ENCODE measurements at regions not wholly inside any gene's neighbourhood (a gene's known extent, or its start where the extent isn't known, plus 50 kb on each side); places are given as distances from the start of the nearest gene placed in this dataset.

- no TSS peak for BruUV-seq (replicated peaks)
- Histone ChIP-seq H3K27ac (ENCODE audit: low read depth, low read length, poor library complexity, severe bottlenecking) (no peak overlapping the region), H3K4me1 (ENCODE audit: insufficient read depth, low read length, poor library complexity, severe bottlenecking) (no peaks in the 10 kb centered on the region), H3K9me3 (ENCODE audit: low read depth, low read length, poor library complexity, severe bottlenecking) (no peaks in the 10 kb centered on the region), H3K36me3 (ENCODE audit: insufficient read depth, low read length, poor library complexity, severe bottlenecking) (no peaks in the 10 kb centered on the region), H3K27me3 (replicated peaks; ENCODE audit: insufficient read depth, low read depth, low read length, poor library complexity) (no peaks in the 10 kb centered on the region), H3K4me3 (ENCODE audit: low read depth, low read length, poor library complexity, severe bottlenecking) (no peak overlapping the region)
- DNase-seq (ENCODE audit: low spot score) = no peak
- ChIA-PET CTCF (no interaction called here), POLR2A (ENCODE audit: low non-redundant PET) (no interaction called here)
- TF ChIP-seq, protein P1, sequence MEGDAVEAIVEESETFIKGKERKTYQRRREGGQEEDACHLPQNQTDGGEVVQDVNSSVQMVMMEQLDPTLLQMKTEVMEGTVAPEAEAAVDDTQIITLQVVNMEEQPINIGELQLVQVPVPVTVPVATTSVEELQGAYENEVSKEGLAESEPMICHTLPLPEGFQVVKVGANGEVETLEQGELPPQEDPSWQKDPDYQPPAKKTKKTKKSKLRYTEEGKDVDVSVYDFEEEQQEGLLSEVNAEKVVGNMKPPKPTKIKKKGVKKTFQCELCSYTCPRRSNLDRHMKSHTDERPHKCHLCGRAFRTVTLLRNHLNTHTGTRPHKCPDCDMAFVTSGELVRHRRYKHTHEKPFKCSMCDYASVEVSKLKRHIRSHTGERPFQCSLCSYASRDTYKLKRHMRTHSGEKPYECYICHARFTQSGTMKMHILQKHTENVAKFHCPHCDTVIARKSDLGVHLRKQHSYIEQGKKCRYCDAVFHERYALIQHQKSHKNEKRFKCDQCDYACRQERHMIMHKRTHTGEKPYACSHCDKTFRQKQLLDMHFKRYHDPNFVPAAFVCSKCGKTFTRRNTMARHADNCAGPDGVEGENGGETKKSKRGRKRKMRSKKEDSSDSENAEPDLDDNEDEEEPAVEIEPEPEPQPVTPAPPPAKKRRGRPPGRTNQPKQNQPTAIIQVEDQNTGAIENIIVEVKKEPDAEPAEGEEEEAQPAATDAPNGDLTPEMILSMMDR (conservative IDR thresholded peaks at IDR 0.05; ENCODE audit: low read depth, low read length) = no peak
- TF ChIP-seq EZH2 (IDR thresholded peaks at IDR 0.05; ENCODE audit: borderline replicate concordance, low read depth, low read length, poor library complexity, severe bottlenecking) = no peak
- intact Hi-C loops (cut with micrococcal nuclease; ENCODE audit: unreplicated experiment) = no loop called here
Measured at GRCh38 chr2:42980764-42981416, 188.5 kb upstream of the HAAO start.

DNA sequence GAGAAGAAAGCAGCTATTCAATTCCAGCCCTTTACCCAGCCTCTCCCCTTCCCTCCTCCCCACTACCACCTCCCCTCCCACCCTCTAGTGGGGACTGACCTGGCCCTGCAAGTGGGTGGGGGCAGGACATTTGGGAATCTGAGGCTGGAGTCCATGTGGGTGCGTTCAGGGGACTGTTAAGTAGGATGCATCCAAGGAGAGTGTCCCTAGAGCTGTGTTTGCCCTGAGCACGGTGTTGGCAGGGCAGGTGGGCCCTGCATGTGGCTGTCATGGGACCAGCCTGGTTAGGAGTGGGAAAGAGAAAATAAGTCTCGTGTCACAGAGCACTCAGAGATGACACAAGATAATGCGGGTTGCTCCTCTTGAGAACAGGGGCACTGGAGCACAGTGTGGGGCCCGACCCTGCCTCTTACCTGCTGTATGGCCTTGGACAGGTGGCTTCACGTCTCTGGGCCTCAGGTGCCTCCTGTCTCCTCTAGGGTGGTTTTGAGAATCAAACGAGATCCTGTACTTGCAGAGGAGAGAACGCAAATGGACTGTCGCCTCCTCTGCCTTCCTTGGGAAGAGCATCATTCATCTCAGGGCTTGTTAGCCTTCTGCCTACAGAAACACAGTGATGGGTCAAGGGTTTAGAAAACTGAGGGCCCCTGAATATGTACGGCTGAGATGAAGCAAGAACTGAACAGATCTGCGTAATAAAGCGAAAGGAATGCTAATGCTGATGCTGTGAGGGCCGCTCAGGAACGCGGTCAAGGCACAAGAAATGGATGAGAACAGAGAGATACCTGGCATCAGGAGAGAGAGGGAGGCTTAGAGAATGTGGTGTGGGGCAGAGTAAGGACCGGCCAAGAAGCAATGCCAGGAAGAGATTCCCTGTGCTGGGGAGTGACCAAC is 187.7 kb upstream of the HAAO start:
- ChIA-PET POLR2A (ENCODE audit: low non-redundant PET) (no interaction called here), CTCF (no interaction called here)
- no peaks in the 10 kb centered on the region for H3K9me3 ChIP-seq (ENCODE audit: low read depth, low read length, poor library complexity, severe bottlenecking)
- H3K36me3 ChIP-seq (ENCODE audit: insufficient read depth, low read length, poor library complexity, severe bottlenecking) = no peaks in the 10 kb centered on the region
- H3K27ac ChIP-seq (ENCODE audit: low read depth, low read length, poor library complexity, severe bottlenecking) = no peak overlapping the region
- no peaks in the 10 kb centered on the region for H3K4me1 ChIP-seq (ENCODE audit: insufficient read depth, low read length, poor library complexity, severe bottlenecking)
- intact Hi-C loops (cut with micrococcal nuclease; ENCODE audit: unreplicated experiment) = loop anchor here (10.0 kb wide), 1 partner anchor 145 kb away; no protein-coding TSS in a partner anchor
- no peak for DNase-seq (ENCODE audit: low spot score)
- BruUV-seq (replicated peaks) = no TSS peak
- H3K4me3 ChIP-seq (ENCODE audit: low read depth, low read length, poor library complexity, severe bottlenecking) = no peak overlapping the region
- TF ChIP-seq, protein P1 (conservative IDR thresholded peaks at IDR 0.05; ENCODE audit: low read depth, low read length) = no peak
- no peak for TF ChIP-seq EZH2 (IDR thresholded peaks at IDR 0.05; ENCODE audit: borderline replicate concordance, low read depth, low read length, poor library complexity, severe bottlenecking)
- H3K27me3 ChIP-seq (replicated peaks; ENCODE audit: insufficient read depth, low read depth, low read length, poor library complexity) = no peaks in the 10 kb centered on the region

GRCh38 chr2:42979416-42979869 is 187.1 kb upstream of the HAAO start:
- TF ChIP-seq EZH2 (IDR thresholded peaks at IDR 0.05; ENCODE audit: borderline replicate concordance, low read depth, low read length, poor library complexity, severe bottlenecking) = no peak
- TF ChIP-seq, protein P1 (conservative IDR thresholded peaks at IDR 0.05; ENCODE audit: low read depth, low read length) = no peak
- Histone ChIP-seq H3K27me3 (replicated peaks; ENCODE audit: insufficient read depth, low read depth, low read length, poor library complexity) (no peaks in the 10 kb centered on the region), H3K27ac (ENCODE audit: low read depth, low read length, poor library complexity, severe bottlenecking) (no peak overlapping the region), H3K4me1 (ENCODE audit: insufficient read depth, low read length, poor library complexity, severe bottlenecking) (no peaks in the 10 kb centered on the region), H3K9me3 (ENCODE audit: low read depth, low read length, poor library complexity, severe bottlenecking) (no peaks in the 10 kb centered on the region), H3K36me3 (ENCODE audit: insufficient read depth, low read length, poor library complexity, severe bottlenecking) (no peaks in the 10 kb centered on the region), H3K4me3 (ENCODE audit: low read depth, low read length, poor library complexity, severe bottlenecking) (no peak overlapping the region)
- ChIA-PET CTCF (no interaction called here), POLR2A (ENCODE audit: low non-redundant PET) (no interaction called here)
- no peak for DNase-seq (ENCODE audit: low spot score)
- BruUV-seq (replicated peaks) = no TSS peak
- intact Hi-C loops (cut with micrococcal nuclease; ENCODE audit: unreplicated experiment) = loop anchor here (10.0 kb wide), 1 partner anchor 145 kb away; no protein-coding TSS in a partner anchor
